Peyer's patch (tissue), 4 donors: ENCODE measurements at regions not wholly inside any gene's neighbourhood (a gene's known extent, or its start where the extent isn't known, plus 50 kb on each side); places are given as distances from the start of the nearest gene placed in this dataset.

ENCODE experiments used
- POLR2A ChIP-seq, 2 donors: fragments of 450-650 bp; IDR thresholded peaks; one replicate each; pipeline ENCODE4 v1.5.1; 2017; ENCODE audit warnings: antibody characterized with exemption in 2 of 2, mild to moderate bottlenecking in 2 of 2, moderate library complexity in 2 of 2
- TF ChIP-seq, protein P1 (sequence below), 6 experiments: fragments of 450-650 bp in 4 of 6; fragments of 200-600 bp in 2 of 6; sonication (generic) in 1 of 6; IDR thresholded peaks; one replicate each; pipeline ENCODE4 v1.5.1; 2017 to 2019; ENCODE audit warnings: antibody characterized with exemption in 6 of 6, mild to moderate bottlenecking in 3 of 6, moderate library complexity in 1 of 6

DNA sequence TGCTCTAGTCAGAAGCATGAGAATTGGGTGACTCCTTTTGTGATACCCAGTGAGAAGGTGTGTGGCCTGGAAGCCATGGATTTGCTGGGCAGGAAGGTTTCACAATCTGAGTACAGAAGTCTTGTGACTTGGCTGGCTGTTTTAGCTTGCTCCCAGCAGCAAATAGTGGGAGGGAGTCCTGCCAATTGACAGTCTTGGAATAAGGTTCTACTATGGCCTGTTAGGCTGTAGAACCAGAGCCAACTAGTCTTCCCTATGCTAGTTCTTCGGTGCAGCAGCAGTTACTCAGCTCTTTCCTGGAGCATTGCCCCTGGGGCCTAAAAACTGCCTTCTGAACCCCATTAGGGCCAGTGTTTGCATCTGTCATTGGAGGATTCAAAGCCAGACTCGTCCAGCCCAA is 1935.4 kb upstream of the PCDH20 start:
- no peak for TF ChIP-seq POLR2A (IDR thresholded peaks at IDR 0.05)
- TF ChIP-seq, protein P1, sequence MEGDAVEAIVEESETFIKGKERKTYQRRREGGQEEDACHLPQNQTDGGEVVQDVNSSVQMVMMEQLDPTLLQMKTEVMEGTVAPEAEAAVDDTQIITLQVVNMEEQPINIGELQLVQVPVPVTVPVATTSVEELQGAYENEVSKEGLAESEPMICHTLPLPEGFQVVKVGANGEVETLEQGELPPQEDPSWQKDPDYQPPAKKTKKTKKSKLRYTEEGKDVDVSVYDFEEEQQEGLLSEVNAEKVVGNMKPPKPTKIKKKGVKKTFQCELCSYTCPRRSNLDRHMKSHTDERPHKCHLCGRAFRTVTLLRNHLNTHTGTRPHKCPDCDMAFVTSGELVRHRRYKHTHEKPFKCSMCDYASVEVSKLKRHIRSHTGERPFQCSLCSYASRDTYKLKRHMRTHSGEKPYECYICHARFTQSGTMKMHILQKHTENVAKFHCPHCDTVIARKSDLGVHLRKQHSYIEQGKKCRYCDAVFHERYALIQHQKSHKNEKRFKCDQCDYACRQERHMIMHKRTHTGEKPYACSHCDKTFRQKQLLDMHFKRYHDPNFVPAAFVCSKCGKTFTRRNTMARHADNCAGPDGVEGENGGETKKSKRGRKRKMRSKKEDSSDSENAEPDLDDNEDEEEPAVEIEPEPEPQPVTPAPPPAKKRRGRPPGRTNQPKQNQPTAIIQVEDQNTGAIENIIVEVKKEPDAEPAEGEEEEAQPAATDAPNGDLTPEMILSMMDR (IDR thresholded peaks at IDR 0.05) = no peak
